ENCODE measurements at regions not wholly inside any gene's neighbourhood (a gene's known extent, or its start where the extent isn't known, plus 50 kb on each side); places are given as distances from the start of the nearest gene placed in this dataset.
A peak's percentile ranks its signal among the peaks of the same experiment; 100 is the strongest.

DNA sequence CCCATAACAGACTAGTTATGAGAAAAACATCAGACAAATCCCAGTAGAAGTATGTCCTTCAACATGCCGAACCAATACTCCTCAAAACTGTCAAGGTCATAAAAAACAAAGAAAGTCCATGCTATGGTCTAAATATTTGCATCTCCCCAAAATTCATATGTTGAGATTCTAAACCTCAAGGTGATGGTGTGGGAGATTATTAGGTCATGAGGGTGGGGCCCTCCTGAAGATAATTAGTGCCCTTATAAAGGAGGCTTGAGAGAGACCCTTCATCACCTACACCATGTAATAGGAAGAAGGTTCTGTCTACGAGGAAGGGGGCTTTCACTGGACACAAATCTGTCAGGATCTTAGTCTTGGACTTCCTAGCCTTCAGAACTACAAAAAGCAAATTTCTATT lies 118.6 kb upstream of the GUCY1A2 start:
- no peak for DNase-seq

DNA sequence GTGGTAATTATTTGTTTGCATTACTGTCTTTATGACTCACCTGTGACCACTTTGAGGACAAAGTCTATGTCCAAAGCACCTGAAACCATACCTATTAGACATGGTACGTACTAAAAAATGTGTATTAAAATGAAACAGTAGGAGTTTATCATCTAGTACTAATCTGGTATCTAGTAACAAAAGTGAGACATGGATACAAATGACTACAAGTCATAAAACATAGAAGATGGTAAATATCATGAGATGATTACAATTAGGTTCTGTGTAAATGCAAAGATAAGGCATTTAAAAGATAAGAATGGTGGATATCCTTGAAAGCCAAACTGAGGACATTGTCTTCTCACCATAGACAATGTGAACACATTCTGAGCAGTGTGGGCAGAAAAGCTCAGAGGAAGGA lies 113.5 kb upstream of the GUCY1A2 start:
- DNase-seq, result no peak

DNA sequence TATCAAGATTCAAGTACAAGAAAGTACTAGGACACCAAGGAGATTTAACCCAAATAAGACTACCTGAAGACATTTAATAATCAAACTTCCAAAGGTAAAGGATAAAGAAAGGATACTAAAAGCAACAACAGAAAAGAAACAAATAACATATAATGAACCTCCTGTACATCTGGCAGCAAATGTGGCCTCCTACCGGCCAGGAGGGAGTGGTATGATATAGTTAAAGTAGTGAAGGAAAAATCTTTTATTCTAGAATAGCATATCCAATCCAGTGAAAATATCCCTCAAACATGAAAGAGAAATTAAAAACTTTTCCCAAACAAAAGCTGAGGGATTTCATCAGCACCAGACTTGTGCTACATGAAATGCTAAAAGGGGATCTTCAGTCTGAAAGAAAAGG lies 104.7 kb upstream of the GUCY1A2 start:
- DNase-seq, result no peak

DNA sequence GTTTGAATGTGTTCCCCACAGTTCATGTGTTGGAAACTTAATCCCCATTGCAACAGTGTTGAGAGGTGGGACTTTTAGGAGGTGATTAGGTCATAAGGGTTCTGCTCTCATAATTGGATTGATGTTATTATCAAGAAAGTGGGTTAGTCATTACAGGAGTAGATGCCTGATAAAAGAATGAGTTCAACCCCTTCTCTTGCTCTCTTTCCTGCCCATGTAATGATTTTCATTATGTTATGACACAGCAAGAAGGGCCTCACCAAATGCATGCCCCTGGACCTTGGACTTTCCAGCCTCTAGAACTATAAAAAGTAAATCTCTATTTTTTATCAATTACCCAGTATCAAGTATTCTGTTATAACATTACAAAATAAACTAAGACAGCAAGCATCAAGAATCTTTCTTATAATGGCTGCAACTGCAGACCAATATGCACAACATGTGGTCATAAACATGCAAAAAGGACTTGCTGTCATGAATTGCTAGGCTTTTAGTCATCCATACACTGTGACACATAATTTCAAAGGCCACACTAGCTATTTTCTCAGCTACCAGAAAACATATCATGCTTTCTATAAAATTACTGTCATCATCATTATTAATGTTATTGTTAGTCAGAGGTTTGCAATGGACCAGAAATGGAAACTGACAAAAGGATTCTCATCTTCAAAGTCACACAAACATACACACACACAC lies 99.9 kb upstream of the GUCY1A2 start:
- peak in 1 of 5 experiments; percentile 15 for DNase-seq

DNA sequence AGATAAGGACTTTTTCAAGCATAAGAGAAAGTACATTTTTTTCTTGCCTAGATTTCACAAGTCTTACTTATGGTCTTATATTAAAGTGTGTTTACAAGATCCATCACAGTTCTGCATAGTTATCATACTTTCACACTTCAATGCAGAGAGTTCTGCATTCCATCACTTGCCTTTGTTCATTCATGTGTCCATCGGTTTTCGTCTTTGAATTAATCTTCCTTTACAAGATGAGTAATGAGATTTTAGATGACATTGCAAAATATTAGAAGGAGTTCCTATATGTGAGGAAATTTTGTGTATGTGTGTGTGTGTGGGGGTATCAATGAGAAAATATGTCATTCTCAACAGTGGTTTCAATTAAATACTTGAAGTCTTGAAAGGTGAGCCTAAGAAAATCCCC lies 98.1 kb upstream of the GUCY1A2 start:
- DNase-seq, result no peak

DNA sequence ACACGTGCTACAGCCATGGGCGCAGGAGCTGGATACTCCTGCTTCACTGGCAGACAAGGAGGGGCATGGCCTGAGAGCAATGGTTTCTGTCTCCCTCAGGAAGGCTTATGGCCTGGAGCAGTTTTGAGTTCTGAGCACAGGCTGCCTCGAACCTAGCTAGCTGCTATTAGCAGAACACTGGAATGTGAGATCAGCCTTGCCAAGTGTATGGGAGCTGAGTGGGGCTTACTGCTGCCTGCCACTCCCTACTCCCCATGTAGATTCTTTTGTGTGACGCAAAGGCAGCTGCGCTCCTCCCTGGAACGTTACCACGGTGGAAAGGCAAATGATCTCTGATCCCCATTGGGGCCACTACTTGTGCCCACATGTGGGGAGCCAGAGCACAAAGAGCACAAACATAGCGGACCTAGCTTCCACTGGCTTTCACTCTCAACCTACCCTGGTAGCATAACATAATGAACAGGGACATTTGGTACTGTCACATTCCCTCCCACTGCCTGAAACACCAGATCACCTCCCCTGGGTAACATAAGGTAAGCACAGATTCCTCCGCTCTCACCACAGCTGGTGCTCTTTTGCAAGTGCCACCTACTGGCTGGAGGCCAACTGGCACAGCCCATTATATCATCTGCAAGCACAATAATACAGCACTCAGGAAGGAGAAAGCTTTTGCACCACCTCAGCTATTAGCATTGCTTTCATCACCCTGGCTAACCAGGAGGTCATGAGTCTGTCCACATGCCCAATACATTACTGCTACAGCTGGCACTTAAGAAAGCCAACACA lies 84.6 kb upstream of the GUCY1A2 start:
- no peak for DNase-seq

DNA sequence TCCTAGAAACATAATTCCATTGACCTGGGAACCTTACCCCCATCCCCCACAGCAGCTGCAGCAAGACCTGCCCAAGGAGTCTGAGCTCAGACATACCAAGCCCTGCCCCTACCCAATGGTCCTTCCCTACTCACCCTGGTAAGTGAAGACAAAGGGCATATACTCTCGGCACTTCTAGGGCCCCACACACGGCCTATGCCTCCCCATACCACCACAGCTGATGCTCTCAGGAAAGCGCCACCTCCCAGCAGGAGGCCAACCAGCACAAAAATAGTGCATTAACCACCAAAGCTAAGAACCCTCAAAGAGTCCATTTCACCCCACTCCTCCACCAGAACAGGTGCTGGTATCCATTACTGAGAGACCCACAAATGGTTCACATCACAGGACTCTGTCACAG lies 74.4 kb upstream of the GUCY1A2 start:
- DNase-seq, result no peak

DNA sequence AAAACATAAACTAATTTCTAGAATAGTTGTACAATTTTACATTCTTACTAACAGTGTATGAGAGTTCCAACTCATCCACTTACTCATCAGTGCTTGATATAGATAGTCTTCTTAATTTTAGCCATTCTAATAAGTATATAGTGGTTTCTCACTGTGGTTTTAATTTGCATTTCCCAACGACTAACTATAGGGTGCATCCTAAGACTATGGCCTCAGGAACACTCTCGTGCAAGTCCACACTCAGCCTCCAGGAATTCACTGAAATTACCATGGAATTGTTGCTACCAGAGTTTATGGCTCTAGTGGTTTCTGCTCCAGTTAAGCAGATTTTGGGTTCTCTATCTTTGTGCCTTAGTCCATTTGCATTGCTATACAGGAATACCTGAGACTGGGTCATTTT lies 60.1 kb upstream of the GUCY1A2 start:
- no peak for DNase-seq

DNA sequence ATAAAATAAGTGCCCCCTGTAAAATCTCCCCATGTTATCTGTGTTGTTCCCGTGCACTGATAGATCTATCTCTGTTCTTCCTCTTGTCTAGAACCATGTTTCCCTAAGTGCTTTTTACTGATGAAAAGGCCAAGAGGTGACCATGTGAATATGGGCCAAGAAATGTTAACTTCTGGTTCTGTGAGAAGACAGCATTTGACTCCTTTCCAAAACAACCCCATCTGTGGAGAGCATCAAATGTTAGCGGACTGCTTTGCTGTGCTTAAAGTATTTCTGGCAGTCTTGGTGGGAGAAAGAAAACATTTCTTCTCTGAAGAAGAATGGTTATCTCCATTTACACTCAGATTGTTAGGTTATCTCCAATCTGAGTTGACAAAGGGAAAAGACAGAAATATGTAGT lies 58.6 kb upstream of the GUCY1A2 start:
- no peak for DNase-seq

DNA sequence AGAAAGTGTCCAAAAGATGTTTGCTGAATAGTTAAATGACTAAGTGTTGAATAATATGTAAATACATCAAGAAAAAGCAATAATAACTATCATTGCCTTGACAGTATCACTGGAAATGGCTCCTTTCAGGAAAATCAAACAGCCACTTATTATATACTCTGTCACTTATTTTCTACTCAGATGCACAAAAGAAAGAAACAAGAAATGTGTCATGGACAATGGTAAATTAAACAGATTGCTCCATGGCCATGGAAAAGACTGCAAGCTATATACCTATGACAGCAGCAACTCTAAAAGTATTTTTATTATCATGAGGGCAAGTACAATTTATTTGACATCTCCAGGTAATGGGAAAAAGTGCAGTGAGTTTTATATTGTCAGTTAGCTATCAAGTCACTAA lies 52.9 kb upstream of the GUCY1A2 start:
- no peak for DNase-seq
